MCF 10A (cell line): ENCODE measurements at regions not wholly inside any gene's neighbourhood (a gene's known extent, or its start where the extent isn't known, plus 50 kb on each side); places are given as distances from the start of the nearest gene placed in this dataset.
A peak's percentile ranks its signal among the peaks of the same experiment; 100 is the strongest.

Experiments used
- BruUV-seq: library from RNA; stranded (reverse); fragments of 400-500 nt; replicated peaks from 2 replicates; lab custom pipeline; 2021; lab: Mats Ljungman, UMichigan
- CTCF ChIA-PET: fragments of 300-600 bp; sonication (Branson Sonifier 250); formaldehyde crosslinking; extraction: SDS; loops from one replicate; lab custom pipeline; 2021; ENCODE audit warnings: antibody characterized with exemption, inconsistent platforms; lab: Yijun Ruan, JAX
- POLR2A ChIA-PET: fragments of 300-600, 350-650 bp; sonication (Branson Sonifier 250); formaldehyde crosslinking; extraction: SDS; loops from one replicate; lab custom pipeline; 2020; ENCODE audit warnings: antibody characterized with exemption, inconsistent platforms; lab: Yijun Ruan, JAX
- DNase-seq: peaks from one replicate; pipeline ENCODE4 v3.0.0-alpha.2; 2018; ENCODE audit not compliant: unreplicated experiment
- H3K27ac Mint-ChIP-seq: one replicate; pipeline ENCODE4 v1.8.0; 2022; ENCODE audit warnings: mild to moderate bottlenecking, low read depth, mixed read lengths; ENCODE audit not compliant: unreplicated experiment
- H3K27me3 Mint-ChIP-seq: one replicate; pipeline ENCODE4 v1.8.0; 2022; ENCODE audit warnings: mixed read lengths; ENCODE audit not compliant: insufficient read depth, unreplicated experiment
- H3K36me3 Mint-ChIP-seq: one replicate; pipeline ENCODE4 v1.8.0; 2022; ENCODE audit warnings: mild to moderate bottlenecking, moderate library complexity, mixed read lengths; ENCODE audit not compliant: insufficient read depth, unreplicated experiment
- H3K4me1 Mint-ChIP-seq: one replicate; pipeline ENCODE4 v1.8.0; 2022; ENCODE audit warnings: mixed read lengths; ENCODE audit not compliant: insufficient read depth, unreplicated experiment
- H3K4me3 Mint-ChIP-seq: one replicate; pipeline ENCODE4 v1.8.0; 2022; ENCODE audit warnings: mild to moderate bottlenecking, moderate library complexity, mixed read lengths; ENCODE audit not compliant: unreplicated experiment
- H3K9me3 Mint-ChIP-seq: one replicate; pipeline ENCODE4 v1.8.0; 2022; ENCODE audit warnings: mixed read lengths; ENCODE audit not compliant: unreplicated experiment
- CTCF ChIP-seq: fragments of 200-600 bp; IDR thresholded peaks from one replicate; pipeline ENCODE4 v1.8.0; 2022; ENCODE audit warnings: antibody characterized with exemption, mild to moderate bottlenecking; ENCODE audit not compliant: unreplicated experiment
- intact Hi-C: fragments of 100-400 bp; cut with micrococcal nuclease; formaldehyde crosslinking; loops from 2 replicates; pipeline ENCODE4 v1.14.1; 2022

- no peak for DNase-seq
- TF ChIP-seq CTCF, result no peak
- H3K36me3 Mint-ChIP-seq, result no peaks in the 10 kb centered on the region
- peaks cover 26% of the 10 kb centered on the region for H3K27me3 Mint-ChIP-seq
- peaks cover 7% of the 10 kb centered on the region for H3K9me3 Mint-ChIP-seq
- no TSS peak for BruUV-seq
- POLR2A ChIA-PET, result no interaction called here
- no peak overlapping the region for H3K27ac Mint-ChIP-seq
- no peak overlapping the region for H3K4me3 Mint-ChIP-seq
- no peaks in the 10 kb centered on the region for H3K4me1 Mint-ChIP-seq
- intact Hi-C loops, result no loop called here
- CTCF ChIA-PET, result no interaction called here
These were observed 213.5 kb downstream of the MANEA start for GRCh38 chr6:95790787-95791186.

GRCh38 chr6:95794749-95795148 lies 217.4 kb downstream of the MANEA start:
- POLR2A ChIA-PET, result no interaction called here
- Mint-ChIP-seq H3K36me3 (no peaks in the 10 kb centered on the region), H3K4me1 (no peaks in the 10 kb centered on the region), H3K4me3 (no peak overlapping the region), H3K27me3 (peaks cover 15% of the 10 kb centered on the region), H3K27ac (no peak overlapping the region), H3K9me3 (peaks cover 7% of the 10 kb centered on the region)
- no peak for DNase-seq
- TF ChIP-seq CTCF, result no peak
- CTCF ChIA-PET, result no interaction called here
- intact Hi-C loops, result no loop called here
- BruUV-seq, result no TSS peak

- no peak overlapping the region for H3K27ac Mint-ChIP-seq
- H3K9me3 Mint-ChIP-seq, result peaks cover 7% of the 10 kb centered on the region
- POLR2A ChIA-PET, result no interaction called here
- peak; percentile 1 for DNase-seq
- CTCF ChIA-PET, result interaction anchor here (1.3 kb wide), 1 partner anchor 11 kb away, joined by 3 read pairs; no protein-coding TSS in a partner anchor
- no peaks in the 10 kb centered on the region for H3K4me1 Mint-ChIP-seq
- no peak for TF ChIP-seq CTCF
- H3K27me3 Mint-ChIP-seq, result peaks cover 14% of the 10 kb centered on the region
- no peak overlapping the region for H3K4me3 Mint-ChIP-seq
- intact Hi-C loops, result no loop called here
- no peaks in the 10 kb centered on the region for H3K36me3 Mint-ChIP-seq
- BruUV-seq, result no TSS peak
These were observed 218.6 kb downstream of the MANEA start for GRCh38 chr6:95795927-95796326.

- H3K27me3 Mint-ChIP-seq, result peaks cover 14% of the 10 kb centered on the region
- BruUV-seq, result no TSS peak
- POLR2A ChIA-PET, result no interaction called here
These were observed 218.7 kb upstream of the FUT9 start for GRCh38 chr6:95797054-95797453.

More at GRCh38 chr6:95797054-95797453, 218.7 kb upstream of the FUT9 start:
- no peak for DNase-seq
- Mint-ChIP-seq H3K4me1 (no peaks in the 10 kb centered on the region), H3K4me3 (no peak overlapping the region), H3K36me3 (no peaks in the 10 kb centered on the region), H3K9me3 (peaks cover 7% of the 10 kb centered on the region), H3K27ac (no peak overlapping the region)
- intact Hi-C loops, result no loop called here
- no peak for TF ChIP-seq CTCF
- CTCF ChIA-PET, result interaction anchor here (1.3 kb wide), 1 partner anchor 10 kb away, joined by 3 read pairs; no protein-coding TSS in a partner anchor
